ENCODE measurements at regions not wholly inside any gene's neighbourhood (a gene's known extent, or its start where the extent isn't known, plus 50 kb on each side); places are given as distances from the start of the nearest gene placed in this dataset.

DNA sequence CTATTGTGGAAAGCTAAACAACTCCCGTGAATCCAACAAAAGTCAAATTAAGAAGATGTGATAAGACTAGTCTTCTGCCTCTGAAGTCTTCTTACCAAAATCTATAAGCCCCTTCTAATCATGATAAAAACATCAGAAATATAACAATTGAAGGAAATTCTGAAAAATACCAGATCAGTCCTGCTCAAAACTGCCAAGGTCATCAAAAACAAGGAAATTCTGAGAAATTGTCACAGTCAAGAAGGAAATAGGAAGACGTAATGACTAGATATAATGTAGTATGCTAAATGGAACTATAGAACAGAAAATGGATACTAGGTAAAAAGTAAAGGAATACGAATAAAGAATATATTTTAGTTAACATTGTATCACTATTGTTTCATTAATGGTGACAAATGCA, 314.0 kb downstream of the TMX3 start:
- no peak for TF ChIP-seq CTCF (IDR thresholded peaks at IDR 0.05; ENCODE audit: insufficient read depth, low read length, severe bottlenecking)
- Histone ChIP-seq H3K36me3 (ENCODE audit: control insufficient read depth, insufficient read depth, low read length) (no peaks in the 10 kb centered on the region), H3K4me3 (ENCODE audit: low read depth, low read length) (no peak overlapping the region), H3K27me3 (ENCODE audit: control insufficient read depth, insufficient read depth, low read length) (no peaks in the 10 kb centered on the region)
- FAIRE-seq (no peak), DNase-seq (ENCODE audit: low read depth) (no peak)

GRCh38 chr18:68399721-68400120, 315.2 kb downstream of the TMX3 start:
- TF ChIP-seq CTCF (IDR thresholded peaks at IDR 0.05; ENCODE audit: insufficient read depth, low read length, severe bottlenecking): no peak
- no peak overlapping the region for H3K4me3 ChIP-seq (ENCODE audit: low read depth, low read length)
- no peak for DNase-seq (ENCODE audit: low read depth)
- no peaks in the 10 kb centered on the region for H3K27me3 ChIP-seq (ENCODE audit: control insufficient read depth, insufficient read depth, low read length)
- FAIRE-seq: no peak
- no peaks in the 10 kb centered on the region for H3K36me3 ChIP-seq (ENCODE audit: control insufficient read depth, insufficient read depth, low read length)

DNA sequence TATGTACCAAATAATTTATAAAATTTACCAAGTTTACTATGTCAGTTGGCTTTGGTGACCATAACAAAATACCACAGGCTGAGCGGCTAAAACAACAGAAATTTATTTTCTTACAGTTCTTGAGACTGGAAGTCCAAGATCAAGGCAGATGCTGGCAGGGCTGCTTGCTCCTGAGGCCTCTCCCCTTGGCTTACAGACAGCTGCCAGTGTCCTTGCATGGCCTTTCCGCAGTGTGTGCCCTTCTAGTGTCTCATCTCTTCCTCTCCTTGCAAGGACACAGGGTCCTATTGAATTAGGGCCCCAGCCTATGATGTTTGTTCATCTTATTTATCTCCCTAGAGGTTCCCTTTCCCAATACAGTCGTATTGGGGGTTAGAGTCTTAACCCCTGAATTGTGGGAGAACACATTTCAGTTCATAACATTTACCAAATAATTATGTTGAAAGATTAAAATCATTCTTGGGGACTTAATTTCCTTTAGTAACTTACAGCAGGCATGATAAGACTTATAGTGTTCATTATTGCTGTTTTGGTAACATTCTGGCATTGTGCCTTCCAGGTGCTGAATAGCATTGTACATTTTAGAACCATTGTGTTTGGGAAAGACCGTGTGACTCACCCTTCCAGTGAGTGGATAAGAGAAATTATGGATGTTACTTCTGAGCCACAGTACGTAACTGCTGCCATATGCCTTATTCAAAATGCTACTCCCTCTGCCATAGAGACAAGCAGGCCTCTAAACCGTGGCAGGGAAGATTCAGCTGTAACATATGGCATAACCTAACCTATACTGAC, 317.5 kb downstream of the TMX3 start:
- no peak for TF ChIP-seq CTCF (IDR thresholded peaks at IDR 0.05; ENCODE audit: insufficient read depth, low read length, severe bottlenecking)
- FAIRE-seq (no peak), DNase-seq (ENCODE audit: low read depth) (peak; percentile 60)
- no peaks in the 10 kb centered on the region for H3K27me3 ChIP-seq (ENCODE audit: control insufficient read depth, insufficient read depth, low read length)
- H3K36me3 ChIP-seq (ENCODE audit: control insufficient read depth, insufficient read depth, low read length): no peaks in the 10 kb centered on the region
- no peak overlapping the region for H3K4me3 ChIP-seq (ENCODE audit: low read depth, low read length)

DNA sequence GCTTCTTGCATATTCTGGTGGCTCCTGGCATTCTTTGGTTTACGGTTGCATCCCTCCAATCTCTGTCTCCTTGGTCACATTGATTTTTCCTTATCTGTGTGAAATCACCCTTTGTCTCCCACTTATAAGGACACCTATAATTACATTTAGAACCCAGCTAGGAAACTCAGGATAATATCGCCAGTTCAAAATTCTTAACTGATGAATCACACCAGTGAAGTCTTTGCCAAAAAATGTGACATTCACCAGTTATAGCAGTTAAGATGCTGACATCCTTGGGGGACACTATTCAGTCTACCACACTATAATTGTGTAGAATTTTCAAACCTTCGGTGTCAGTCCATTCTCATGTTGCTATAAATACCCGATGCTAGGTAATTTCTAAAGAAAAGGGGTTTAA, 320.2 kb downstream of the TMX3 start:
- TF ChIP-seq CTCF (IDR thresholded peaks at IDR 0.05; ENCODE audit: insufficient read depth, low read length, severe bottlenecking): no peak
- FAIRE-seq (no peak), DNase-seq (ENCODE audit: low read depth) (peak; percentile 8)
- no peaks in the 10 kb centered on the region for H3K36me3 ChIP-seq (ENCODE audit: control insufficient read depth, insufficient read depth, low read length)
- H3K4me3 ChIP-seq (ENCODE audit: low read depth, low read length): no peak overlapping the region
- H3K27me3 ChIP-seq (ENCODE audit: control insufficient read depth, insufficient read depth, low read length): no peaks in the 10 kb centered on the region

DNA sequence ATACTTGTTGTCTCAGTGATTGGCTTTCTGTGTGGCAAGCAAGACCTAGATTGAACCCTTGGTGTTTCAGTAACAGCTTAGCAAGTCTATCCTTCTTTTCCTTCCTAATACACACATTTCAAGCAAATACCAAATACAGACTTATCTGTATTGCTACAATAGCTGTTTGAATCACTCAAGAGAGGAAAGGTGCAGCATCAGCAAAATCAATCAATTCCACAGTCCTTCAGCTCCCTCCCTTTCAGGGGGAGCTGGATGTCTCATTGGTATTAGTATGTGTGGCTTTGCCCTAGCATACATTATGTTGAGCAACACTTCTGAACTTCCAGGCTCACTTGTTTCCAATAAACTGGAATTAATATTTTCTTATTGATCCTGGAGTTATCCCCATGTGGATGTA, 323.1 kb downstream of the TMX3 start:
- FAIRE-seq (no peak), DNase-seq (ENCODE audit: low read depth) (peak; percentile 29)

More for the DNA sequence above, 323.1 kb downstream of the TMX3 start:
- TF ChIP-seq CTCF (IDR thresholded peaks at IDR 0.05; ENCODE audit: insufficient read depth, low read length, severe bottlenecking): no peak
- no peak overlapping the region for H3K4me3 ChIP-seq (ENCODE audit: low read depth, low read length)
- no peaks in the 10 kb centered on the region for H3K27me3 ChIP-seq (ENCODE audit: control insufficient read depth, insufficient read depth, low read length)
- no peaks in the 10 kb centered on the region for H3K36me3 ChIP-seq (ENCODE audit: control insufficient read depth, insufficient read depth, low read length)
